H9 (cell line): ENCODE measurements at regions not wholly inside any gene's neighbourhood (a gene's known extent, or its start where the extent isn't known, plus 50 kb on each side); places are given as distances from the start of the nearest gene placed in this dataset.
"Not testable (repeated sequence)": the region's sequence is repeated elsewhere in the genome, so short reads cannot be mapped to it uniquely, and the experiment has no call there.

Source experiments
- DNase-seq: peaks from one replicate; pipeline ENCODE4 v3.0.0-alpha.2; 2017
- H2AFZ ChIP-seq: one replicate; pipeline ENCODE4 v1.6.1; 2013; ENCODE audit warnings: mild to moderate bottlenecking, low read length, control low read depth, moderate library complexity
- H2AK5ac ChIP-seq: 2 replicates; pipeline ENCODE4 v1.6.1; 2013; ENCODE audit warnings: low read length, control low read depth, mixed read lengths; ENCODE audit not compliant: insufficient read length
- H2BK120ac ChIP-seq: one replicate; pipeline ENCODE4 v1.6.1; 2013; ENCODE audit warnings: low read depth, mild to moderate bottlenecking, low read length, control low read depth, inconsistent platforms; ENCODE audit not compliant: poor library complexity, severe bottlenecking
- H2BK12ac ChIP-seq: 2 replicates; pipeline ENCODE4 v1.6.1; 2013; ENCODE audit warnings: low read length, control low read depth, mixed read lengths, low read depth; ENCODE audit not compliant: insufficient read length
- H2BK15ac ChIP-seq: 2 replicates; pipeline ENCODE4 v1.6.1; 2013; ENCODE audit warnings: low read depth, low read length, control low read depth
- H2BK20ac ChIP-seq: one replicate; pipeline ENCODE4 v1.6.1; 2013; ENCODE audit warnings: low read depth, mild to moderate bottlenecking, low read length, control low read depth, inconsistent platforms; ENCODE audit not compliant: poor library complexity, severe bottlenecking
- H2BK5ac ChIP-seq: 2 replicates; pipeline ENCODE4 v1.6.1; 2013; ENCODE audit warnings: low read length, control low read depth, mixed read lengths; ENCODE audit not compliant: insufficient read length
- H3K14ac ChIP-seq: 2 replicates; pipeline ENCODE4 v1.6.1; 2013; ENCODE audit warnings: low read length, control low read depth; ENCODE audit not compliant: insufficient read depth
- H3K18ac ChIP-seq: 2 replicates; pipeline ENCODE4 v1.6.1; 2013; ENCODE audit warnings: low read depth, mild to moderate bottlenecking, mixed read lengths, low read length, control low read depth; ENCODE audit not compliant: insufficient read length
- H3K23ac ChIP-seq: 2 replicates; pipeline ENCODE4 v1.6.1; 2013; ENCODE audit warnings: low read length, control low read depth, mixed read lengths, low read depth; ENCODE audit not compliant: insufficient read length
- H3K23me2 ChIP-seq: 2 replicates; pipeline ENCODE4 v1.6.1; 2013; ENCODE audit warnings: low read depth, mild to moderate bottlenecking, mixed read lengths, low read length, control low read depth; ENCODE audit not compliant: insufficient read length, poor library complexity, severe bottlenecking
- H3K27ac ChIP-seq: 2 replicates; pipeline ENCODE4 v1.5.1; 2013; ENCODE audit warnings: low read length, control low read depth, mixed read lengths, low read depth; ENCODE audit not compliant: insufficient read length
- H3K27me3 ChIP-seq: 2 replicates; pipeline ENCODE4 v1.6.1; 2013; ENCODE audit warnings: low read length, control low read depth, inconsistent platforms; ENCODE audit not compliant: insufficient read depth
- H3K4ac ChIP-seq: 2 replicates; pipeline ENCODE4 v1.6.1; 2013; ENCODE audit warnings: low read depth, mild to moderate bottlenecking, control low read depth, inconsistent platforms, low read length, moderate library complexity
- H3K4me1 ChIP-seq: 2 replicates; pipeline ENCODE4 v1.6.1; 2013; ENCODE audit warnings: low read length, control low read depth, inconsistent platforms; ENCODE audit not compliant: insufficient read depth
- H3K4me2 ChIP-seq: 2 replicates; pipeline ENCODE4 v1.6.1; 2013; ENCODE audit warnings: low read length, control low read depth, mixed read lengths; ENCODE audit not compliant: insufficient read length, insufficient read depth
- H3K56ac ChIP-seq: 2 replicates; pipeline ENCODE4 v1.6.1; 2013; ENCODE audit warnings: low read depth, mild to moderate bottlenecking, mixed read lengths, low read length, control low read depth; ENCODE audit not compliant: insufficient read length
- H3K79me1 ChIP-seq: 2 replicates; pipeline ENCODE4 v1.6.1; 2013; ENCODE audit warnings: low read depth, mild to moderate bottlenecking, moderate library complexity, low read length, control low read depth, inconsistent platforms; ENCODE audit not compliant: insufficient read depth, poor library complexity, severe bottlenecking
- H3K79me2 ChIP-seq: 2 replicates; pipeline ENCODE4 v1.6.1; 2013; ENCODE audit warnings: low read length, control low read depth, inconsistent platforms; ENCODE audit not compliant: insufficient read depth
- H3K9ac ChIP-seq: 2 replicates; pipeline ENCODE4 v1.6.1; 2013; ENCODE audit warnings: low read length, control low read depth, mixed read lengths; ENCODE audit not compliant: insufficient read length; ENCODE audit errors: extremely low read depth
- H3K9me3 ChIP-seq: one replicate; pipeline ENCODE4 v1.6.1; 2013; ENCODE audit warnings: low read depth, low read length, inconsistent platforms; ENCODE audit not compliant: control insufficient read depth
- H3T11ph ChIP-seq: one replicate; pipeline ENCODE4 v1.6.1; 2013; ENCODE audit warnings: mild to moderate bottlenecking, low read length, control low read depth, inconsistent platforms
- H4K20me1 ChIP-seq: one replicate; pipeline ENCODE4 v1.6.1; 2013; ENCODE audit not compliant: control insufficient read depth, insufficient read length, insufficient read depth
- H4K5ac ChIP-seq: 2 replicates; pipeline ENCODE4 v1.6.1; 2013; ENCODE audit warnings: low read depth, mild to moderate bottlenecking, mixed read lengths, low read length, control low read depth; ENCODE audit not compliant: insufficient read length
- H4K8ac ChIP-seq: replicated peaks from 2 replicates; pipeline ENCODE4 v1.6.1; 2013; ENCODE audit warnings: low read length, control low read depth, mixed read lengths, low read depth; ENCODE audit not compliant: insufficient read length
- H4K91ac ChIP-seq: 2 replicates; pipeline ENCODE4 v1.6.1; 2013; ENCODE audit warnings: low read depth, mild to moderate bottlenecking, moderate library complexity, mixed read lengths, low read length, control low read depth; ENCODE audit not compliant: insufficient read length
- H3K27ac Mint-ChIP-seq, 3 experiments: 2 replicates in 2 of 3; 3 replicates in 1 of 3; pipeline ENCODE4 v1.8.0; 2020 to 2021; ENCODE audit warnings: mixed read lengths in 3 of 3, mild to moderate bottlenecking in 1 of 3, moderate library complexity in 1 of 3
- H3K27me3 Mint-ChIP-seq: 2 replicates; pipeline ENCODE4 v1.8.0; 2021; ENCODE audit warnings: low read depth, mild to moderate bottlenecking, moderate library complexity, mixed read lengths
- H3K36me3 Mint-ChIP-seq, 3 experiments: 2 replicates in 2 of 3; 3 replicates in 1 of 3; pipeline ENCODE4 v1.8.0; 2020 to 2021; ENCODE audit warnings: low read depth in 3 of 3, mixed read lengths in 3 of 3; ENCODE audit not compliant: insufficient read depth in 1 of 3
- H3K4me1 Mint-ChIP-seq, 2 experiments: 2 replicates each; pipeline ENCODE4 v1.8.0; 2020; ENCODE audit warnings: mixed read lengths in 2 of 2
- H3K4me3 Mint-ChIP-seq, 2 experiments: 2 replicates in 1 of 2; 3 replicates in 1 of 2; pipeline ENCODE4 v1.8.0; 2020 to 2021; ENCODE audit warnings: mild to moderate bottlenecking in 2 of 2, mixed read lengths in 2 of 2, moderate library complexity in 1 of 2
- H3K9me3 Mint-ChIP-seq, 2 experiments: 2 replicates in 1 of 2; 3 replicates in 1 of 2; pipeline ENCODE4 v1.8.0; 2020; ENCODE audit warnings: mild to moderate bottlenecking in 2 of 2, mixed read lengths in 2 of 2, moderate library complexity in 1 of 2
- WGBS: extraction: QIAGEN DNeasy Blood & Tissue Kit; methylation state at CpG from one replicate; pipeline ENCODE4 v1.1.7; 2013; ENCODE audit warnings: missing lambda C conversion rate, low lambda C conversion rate, mixed read lengths; ENCODE audit not compliant: insufficient read length; ENCODE audit errors: extremely low coverage; 5-methylcytosine and 5-hydroxymethylcytosine counted together

DNA sequence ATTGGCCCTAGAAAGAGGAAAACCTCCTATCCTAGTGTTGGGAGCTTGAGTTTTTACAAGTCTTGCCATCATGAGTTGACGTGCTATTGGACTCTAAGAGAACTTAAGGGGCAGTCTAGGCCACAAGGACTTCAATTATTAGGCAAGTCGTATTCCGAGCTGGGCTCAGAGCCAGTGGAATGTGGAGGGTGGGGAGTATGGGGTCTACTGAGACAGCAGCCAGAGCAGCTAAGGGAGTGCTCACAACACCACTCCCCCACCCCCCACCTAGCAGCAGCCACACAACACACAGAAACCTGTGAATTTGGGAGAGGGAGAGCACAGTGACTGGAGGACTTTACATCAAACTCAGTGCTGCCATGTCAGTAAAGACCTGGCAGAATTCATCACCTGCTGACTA, 62.0 kb upstream of the ZNG1F start:
- H3K4me1 Mint-ChIP-seq, H2BK12ac ChIP-seq, H3K4me3 Mint-ChIP-seq: not testable (repeated sequence)

DNA sequence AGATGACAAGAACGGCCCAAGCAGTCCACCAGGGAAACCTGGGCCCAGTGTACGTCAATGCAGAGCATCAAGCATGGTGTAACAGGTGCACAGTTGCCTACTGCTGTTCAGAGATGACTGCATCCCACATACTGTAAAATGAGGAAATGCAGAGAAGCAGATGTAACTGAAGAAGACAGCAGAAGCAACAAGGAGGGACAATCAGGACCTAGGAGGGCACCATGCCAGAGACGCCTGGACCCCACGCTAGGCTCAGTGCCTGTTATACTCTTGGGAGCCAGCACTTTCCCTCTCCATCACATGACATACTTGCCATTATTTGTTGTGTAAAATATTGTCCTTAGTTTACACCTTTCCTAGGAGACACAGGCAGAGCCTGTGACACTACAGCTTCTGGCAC, 57.6 kb upstream of the ZNG1F start:
- H3K4me1 Mint-ChIP-seq, H3K79me1 ChIP-seq, H3K56ac ChIP-seq, H3T11ph ChIP-seq, H2BK120ac ChIP-seq, H3K4me3 Mint-ChIP-seq, H3K27me3 ChIP-seq, H2BK5ac ChIP-seq, H4K5ac ChIP-seq, DNase-seq, H3K4ac ChIP-seq, H3K18ac ChIP-seq, H4K91ac ChIP-seq, H3K27ac Mint-ChIP-seq, H2AK5ac ChIP-seq, H3K27me3 Mint-ChIP-seq, H3K4me1 ChIP-seq, H3K14ac ChIP-seq, H3K23me2 ChIP-seq, H2BK12ac ChIP-seq, H3K9ac ChIP-seq, H2AFZ ChIP-seq, H3K79me2 ChIP-seq, H4K20me1 ChIP-seq, H2BK15ac ChIP-seq, H2BK20ac ChIP-seq, H3K23ac ChIP-seq, H4K8ac ChIP-seq, H3K27ac ChIP-seq, H3K4me2 ChIP-seq: not testable (repeated sequence)
- peaks cover 0 to 10% (median 9%) of the 10 kb centered on the region in 3 experiments; a peak in 5 of 7 replicates for H3K36me3 Mint-ChIP-seq
- no CpG with 5 or more reads among the region's 4 CpGs for WGBS
- H3K9me3 Mint-ChIP-seq: peaks cover 67 to 68% of the 10 kb centered on the region in 2 experiments
- peaks cover 41% of the 10 kb centered on the region for H3K9me3 ChIP-seq

More for the DNA sequence above, 62.0 kb upstream of the ZNG1F start:
- H3K9me3 ChIP-seq: peaks cover 29% of the 10 kb centered on the region
- not testable (repeated sequence) for H3K4me2 ChIP-seq, H3K23ac ChIP-seq, H3K4ac ChIP-seq, H3K18ac ChIP-seq, H3K27me3 Mint-ChIP-seq, H3K4me1 ChIP-seq, DNase-seq, H3K36me3 Mint-ChIP-seq, H3K27ac Mint-ChIP-seq, H2BK15ac ChIP-seq, H4K5ac ChIP-seq, H3K14ac ChIP-seq, H4K91ac ChIP-seq, H2BK20ac ChIP-seq, H2AFZ ChIP-seq, H4K8ac ChIP-seq, H3K27me3 ChIP-seq, H3K23me2 ChIP-seq, H2BK120ac ChIP-seq, H3K9ac ChIP-seq, H3T11ph ChIP-seq, H3K79me1 ChIP-seq, H3K56ac ChIP-seq, H3K79me2 ChIP-seq, H4K20me1 ChIP-seq, H3K27ac ChIP-seq, H2AK5ac ChIP-seq, H2BK5ac ChIP-seq
- H3K9me3 Mint-ChIP-seq: peaks cover 67 to 68% of the 10 kb centered on the region in 2 experiments
- no CpG with 5 or more reads among the region's 3 CpGs for WGBS
